Activated T-helper 2 cell treated with anti-CD3 and anti-CD28 coated beads, Interferon-gamma antibody, Interleukin-2, Interleukin-4, amounts not matched to agents 10 μg/mL and 5 μg/mL and 100 μg/mL, durations not matched to agents 14 hours and 24 hours and 36 hours (primary cell): ENCODE measurements at regions not wholly inside any gene's neighbourhood (a gene's known extent, or its start where the extent isn't known, plus 50 kb on each side); places are given as distances from the start of the nearest gene placed in this dataset.
"Not testable (repeated sequence)": the region's sequence is repeated elsewhere in the genome, so short reads cannot be mapped to it uniquely, and the experiment has no call there.

Source experiments
- DNase-seq: peaks from one replicate; pipeline ENCODE4 v3.0.0; 2021; ENCODE audit warnings: low spot score
- H3K27ac Mint-ChIP-seq: one replicate; pipeline ENCODE4 v1.8.0; 2021; ENCODE audit warnings: mixed read lengths
- H3K27me3 Mint-ChIP-seq: one replicate; pipeline ENCODE4 v1.8.0; 2021; ENCODE audit warnings: low read depth, mixed read lengths
- H3K36me3 Mint-ChIP-seq: one replicate; pipeline ENCODE4 v1.8.0; 2021; ENCODE audit warnings: low read depth, mixed read lengths
- H3K4me1 Mint-ChIP-seq: one replicate; pipeline ENCODE4 v1.8.0; 2021; ENCODE audit warnings: low read depth, mixed read lengths
- H3K4me3 Mint-ChIP-seq: one replicate; pipeline ENCODE4 v1.8.0; 2021; ENCODE audit warnings: low read depth, mild to moderate bottlenecking, moderate library complexity, mixed read lengths
- H3K9me3 Mint-ChIP-seq: one replicate; pipeline ENCODE4 v1.8.0; 2021; ENCODE audit warnings: mixed read lengths
- intact Hi-C: fragments of 100-400 bp; cut with micrococcal nuclease; formaldehyde crosslinking; loops from one replicate; pipeline ENCODE4 v1.15.1; 2023

DNA sequence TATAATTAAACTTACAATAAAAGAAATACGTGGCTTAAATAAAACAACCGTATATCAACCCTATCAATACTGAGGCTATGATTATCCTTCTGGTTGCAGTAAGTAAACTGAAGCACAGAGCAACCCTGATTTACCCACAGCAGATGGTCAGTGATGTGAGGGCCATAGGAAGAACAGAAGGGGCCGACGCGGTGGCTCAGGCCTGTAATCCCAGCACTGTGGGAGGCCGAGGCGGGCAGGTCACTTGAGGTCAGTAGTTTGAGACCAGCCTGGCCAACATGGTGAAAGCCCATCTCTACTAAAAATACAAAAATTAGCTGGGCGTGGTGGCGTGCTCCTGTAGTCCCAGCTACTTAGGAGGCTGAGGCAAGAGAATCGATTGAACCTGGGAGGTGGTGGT, 94.2 kb upstream of the SLC25A33 start:
- H3K27ac Mint-ChIP-seq, H3K4me1 Mint-ChIP-seq, H3K4me3 Mint-ChIP-seq, DNase-seq, intact Hi-C loops, H3K36me3 Mint-ChIP-seq, H3K9me3 Mint-ChIP-seq: not testable (repeated sequence)
- H3K27me3 Mint-ChIP-seq: peaks cover 11% of the 10 kb centered on the region

DNA sequence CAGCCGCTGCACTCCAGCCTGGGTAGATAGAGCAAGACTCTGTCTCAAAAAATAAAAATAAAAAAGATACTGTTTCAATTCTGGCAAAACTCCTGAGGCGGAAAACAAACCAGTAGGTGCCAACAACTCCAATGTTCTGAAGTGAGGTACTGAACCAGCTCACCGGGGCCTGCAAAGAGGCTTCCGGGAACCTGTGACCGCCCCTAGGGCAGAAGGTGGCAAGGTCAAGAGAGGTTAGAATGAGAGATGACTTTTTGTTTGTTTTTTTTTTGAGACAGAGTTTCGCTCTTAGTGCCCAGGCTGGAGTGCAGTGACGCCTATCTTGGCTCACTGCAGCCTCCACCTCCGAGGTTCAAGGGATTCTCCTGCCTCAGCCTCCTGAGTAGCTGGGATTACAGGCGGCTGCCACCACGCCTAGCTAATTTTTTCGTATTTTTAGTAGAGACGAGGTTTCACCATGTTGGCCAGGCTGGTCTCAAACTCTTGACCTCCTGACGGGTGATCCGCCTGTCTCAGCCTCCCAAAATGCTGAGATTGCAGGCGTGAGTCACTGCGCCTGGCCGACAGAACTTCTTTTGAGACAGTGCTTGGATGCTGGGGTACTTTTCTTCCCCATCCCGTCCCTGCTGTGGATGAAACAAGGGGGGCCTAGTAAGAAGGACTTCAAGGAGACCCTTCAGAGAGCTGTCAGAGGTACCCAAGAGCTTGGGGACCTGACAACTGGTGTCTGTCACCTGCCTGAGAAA, 91.9 kb upstream of the SLC25A33 start:
- intact Hi-C loops: no loop called here
- no peaks in the 10 kb centered on the region for H3K36me3 Mint-ChIP-seq
- no peak overlapping the region for H3K27ac Mint-ChIP-seq
- no peaks in the 10 kb centered on the region for H3K9me3 Mint-ChIP-seq
- no peaks in the 10 kb centered on the region for H3K4me1 Mint-ChIP-seq
- no peak for DNase-seq
- H3K4me3 Mint-ChIP-seq: no peak overlapping the region
- H3K27me3 Mint-ChIP-seq: peaks cover 12% of the 10 kb centered on the region

DNA sequence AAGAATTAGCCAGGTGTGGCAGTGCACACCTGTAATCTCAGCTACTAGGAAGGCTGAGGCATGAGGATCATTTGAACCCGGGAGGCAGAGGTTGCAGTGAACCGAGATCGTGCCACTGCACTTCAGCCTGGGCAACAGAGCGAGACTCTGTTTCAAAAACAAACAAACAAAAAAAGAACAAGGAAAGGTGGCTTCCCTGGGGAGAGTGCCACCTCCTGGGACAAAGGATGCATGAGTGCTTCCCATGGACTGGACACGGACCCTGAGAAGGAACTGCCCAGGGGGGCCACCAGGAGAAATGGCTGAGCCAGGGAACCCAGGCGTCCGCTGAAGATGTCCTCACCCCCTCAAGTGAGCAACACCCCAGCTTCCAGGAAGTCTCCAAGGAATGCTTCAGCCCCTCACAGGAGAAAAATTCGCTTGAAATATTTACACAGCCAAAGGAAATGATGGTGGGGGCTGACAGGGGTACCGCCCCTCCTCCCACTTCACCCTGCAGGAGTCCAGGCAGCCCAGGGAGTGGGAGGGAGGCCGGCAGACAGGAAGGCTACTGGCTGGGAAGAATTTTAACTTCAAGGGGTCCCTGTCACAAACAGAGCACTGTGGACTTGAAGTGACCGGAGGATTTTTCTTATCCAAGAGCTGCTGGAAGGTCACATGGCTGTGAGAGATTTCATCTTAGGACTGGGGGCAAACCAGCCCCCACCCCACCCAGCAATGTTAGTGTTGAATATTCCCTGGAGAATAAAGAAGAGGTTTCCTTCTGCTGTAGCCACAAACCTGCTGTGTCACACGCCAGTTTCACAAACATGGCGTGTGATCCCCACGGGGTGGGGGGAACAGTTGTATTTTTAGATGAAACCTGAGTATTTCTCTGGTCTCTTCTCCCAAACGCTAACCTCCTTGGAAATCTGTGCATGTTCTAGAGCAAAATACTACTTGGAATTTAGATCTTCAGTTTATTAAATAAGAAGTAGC, 90.8 kb upstream of the SLC25A33 start:
- no peak overlapping the region for H3K27ac Mint-ChIP-seq
- no peaks in the 10 kb centered on the region for H3K9me3 Mint-ChIP-seq
- no peak overlapping the region for H3K4me3 Mint-ChIP-seq
- intact Hi-C loops: no loop called here
- no peaks in the 10 kb centered on the region for H3K4me1 Mint-ChIP-seq
- DNase-seq: no peak
- peaks cover 6% of the 10 kb centered on the region for H3K27me3 Mint-ChIP-seq
- no peaks in the 10 kb centered on the region for H3K36me3 Mint-ChIP-seq

DNA sequence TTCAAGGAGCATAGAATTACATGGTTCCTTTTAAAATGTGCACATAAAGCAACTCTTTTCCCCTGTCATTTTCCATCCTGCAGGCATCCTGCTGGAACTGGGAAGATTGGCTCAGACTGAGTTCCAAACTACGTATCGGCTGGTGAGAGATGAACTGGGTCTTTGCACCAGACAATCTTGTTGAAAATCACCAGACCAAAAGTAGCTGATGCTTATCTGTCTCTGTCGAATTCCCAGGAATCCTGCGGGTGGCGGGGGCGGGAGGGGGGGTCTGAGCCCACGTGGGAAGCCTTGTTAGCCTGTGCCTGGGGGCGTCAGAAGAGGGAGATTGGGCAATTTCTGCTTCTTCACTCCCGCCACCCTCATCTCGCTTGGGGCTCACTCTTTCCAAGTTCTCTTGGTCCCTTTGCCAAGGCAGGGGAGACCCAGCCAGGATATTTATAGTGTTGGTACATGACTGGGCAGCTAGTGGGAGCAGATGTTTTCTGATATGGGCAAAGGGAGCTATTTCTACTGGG, 90.1 kb upstream of the SLC25A33 start:
- no peak for DNase-seq
- intact Hi-C loops: no loop called here
- no peak overlapping the region for H3K27ac Mint-ChIP-seq
- no peaks in the 10 kb centered on the region for H3K4me1 Mint-ChIP-seq
- peaks cover 6% of the 10 kb centered on the region for H3K27me3 Mint-ChIP-seq
- no peak overlapping the region for H3K4me3 Mint-ChIP-seq
- H3K36me3 Mint-ChIP-seq: no peaks in the 10 kb centered on the region
- H3K9me3 Mint-ChIP-seq: no peaks in the 10 kb centered on the region

DNA sequence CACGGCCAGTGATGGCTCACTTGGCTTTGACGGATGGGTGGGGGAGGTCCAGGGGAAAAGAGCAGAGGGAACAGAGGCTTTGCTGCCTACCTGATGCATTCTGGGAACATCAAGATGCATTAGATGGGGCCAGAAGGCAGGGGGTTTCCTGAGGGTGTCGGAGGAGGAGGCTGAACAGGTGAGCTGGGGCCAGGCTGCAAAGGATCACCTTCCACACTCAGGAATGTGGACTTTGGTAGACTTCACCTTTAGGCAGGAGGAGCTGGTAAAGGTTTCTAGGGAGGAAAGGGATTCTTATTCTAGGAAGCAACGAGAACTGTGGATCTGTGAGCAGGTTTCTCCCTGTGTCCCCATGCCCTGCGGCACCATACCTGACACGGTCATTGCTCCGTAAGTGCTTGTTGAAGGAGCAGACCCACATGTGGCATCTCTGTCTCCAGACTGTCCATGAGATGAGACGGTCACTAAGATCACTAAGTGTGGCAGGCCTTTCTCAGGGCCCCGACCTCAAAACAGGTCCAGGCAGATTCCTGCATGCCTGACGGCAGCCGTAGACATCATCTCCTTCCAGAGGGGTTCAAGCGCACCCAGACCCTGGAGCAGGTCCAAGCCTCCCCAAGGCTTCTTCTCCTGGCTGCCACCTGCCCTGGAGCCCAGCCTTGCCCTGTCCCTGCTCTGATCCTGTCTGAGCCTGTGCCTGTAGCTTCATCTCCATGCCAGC, 89.1 kb upstream of the SLC25A33 start:
- Mint-ChIP-seq H3K9me3 (no peaks in the 10 kb centered on the region), H3K4me3 (no peak overlapping the region), H3K27me3 (peaks cover 6% of the 10 kb centered on the region), H3K36me3 (no peaks in the 10 kb centered on the region), H3K4me1 (no peaks in the 10 kb centered on the region), H3K27ac (no peak overlapping the region)
- DNase-seq: no peak
- intact Hi-C loops: no loop called here

DNA sequence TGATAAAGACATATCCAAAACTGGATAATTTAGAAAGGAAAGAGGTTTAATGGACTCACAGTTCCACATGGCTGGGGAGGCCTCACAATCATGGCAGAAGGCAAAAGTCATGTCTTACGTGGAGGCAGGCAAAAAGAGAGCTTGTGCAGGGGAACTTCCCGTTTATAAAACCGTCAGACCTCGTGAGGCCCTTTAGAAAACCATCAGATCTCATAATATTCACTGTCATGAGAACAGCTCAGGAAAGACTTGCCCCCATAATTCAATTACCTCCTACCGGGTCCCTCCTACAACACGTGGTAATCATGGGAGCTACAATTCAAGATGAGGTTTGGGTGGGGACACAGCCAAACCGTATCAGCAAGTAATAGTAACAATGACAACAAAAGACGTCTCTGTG, 88.2 kb upstream of the SLC25A33 start:
- Mint-ChIP-seq H3K27me3 (peaks cover 6% of the 10 kb centered on the region), H3K27ac (no peak overlapping the region), H3K4me3 (no peak overlapping the region), H3K36me3 (no peaks in the 10 kb centered on the region), H3K4me1 (no peaks in the 10 kb centered on the region), H3K9me3 (no peaks in the 10 kb centered on the region)
- intact Hi-C loops: no loop called here
- no peak for DNase-seq

DNA sequence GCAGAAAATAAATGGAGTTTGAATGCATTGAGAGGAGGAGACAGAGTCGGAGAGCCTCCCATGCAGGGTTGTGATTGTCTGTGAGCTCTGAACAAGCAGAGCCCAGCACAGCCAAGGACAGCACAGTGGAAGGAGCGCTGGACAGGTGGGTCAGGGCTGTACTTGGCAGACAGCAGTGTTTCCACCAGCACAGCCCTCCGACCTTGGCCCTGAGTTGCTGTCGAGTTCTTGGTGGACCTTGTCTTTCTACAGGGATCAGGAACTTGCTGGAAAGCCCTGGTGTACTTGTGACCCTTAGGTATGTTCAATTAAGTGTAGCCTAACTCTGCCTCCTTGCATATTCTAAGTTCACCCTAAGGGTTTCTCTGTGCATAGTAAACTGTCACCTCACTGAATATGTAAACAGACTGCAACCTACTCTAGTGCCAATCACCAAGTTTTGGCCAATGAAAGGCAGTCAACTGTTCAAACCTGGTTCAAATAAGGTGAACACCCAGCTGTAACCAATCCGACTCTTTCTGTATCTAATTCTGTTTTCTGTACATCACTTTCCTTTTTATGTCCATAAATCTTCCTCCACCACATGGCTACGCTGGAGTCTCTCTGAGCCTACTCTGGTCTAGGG, 86.6 kb upstream of the SLC25A33 start:
- no peak overlapping the region for H3K4me3 Mint-ChIP-seq
- H3K9me3 Mint-ChIP-seq: no peaks in the 10 kb centered on the region
- H3K27me3 Mint-ChIP-seq: peaks cover 9% of the 10 kb centered on the region
- intact Hi-C loops: no loop called here
- no peaks in the 10 kb centered on the region for H3K4me1 Mint-ChIP-seq
- H3K36me3 Mint-ChIP-seq: no peaks in the 10 kb centered on the region
- DNase-seq: no peak
- H3K27ac Mint-ChIP-seq: no peak overlapping the region

DNA sequence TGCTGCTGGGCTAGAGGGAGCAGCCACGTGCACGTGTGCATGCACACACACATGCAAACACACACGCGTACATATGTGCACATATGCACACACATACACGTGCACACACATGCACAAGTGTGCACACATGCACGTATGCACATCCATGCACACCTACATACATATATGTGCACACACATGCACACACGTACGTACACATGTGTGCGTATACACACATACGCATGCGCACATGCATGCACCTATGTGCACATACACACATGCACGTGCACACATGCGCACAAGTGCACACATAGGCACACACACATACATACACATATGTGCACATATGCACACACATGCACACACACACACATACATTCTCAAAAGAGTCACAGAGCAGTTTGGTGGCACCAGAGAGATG, 85.9 kb upstream of the SLC25A33 start:
- intact Hi-C loops: no loop called here
- Mint-ChIP-seq H3K27me3 (peaks cover 9% of the 10 kb centered on the region), H3K4me1 (no peaks in the 10 kb centered on the region), H3K4me3 (no peak overlapping the region), H3K27ac (no peak overlapping the region), H3K36me3 (no peaks in the 10 kb centered on the region), H3K9me3 (no peaks in the 10 kb centered on the region)
- no peak for DNase-seq

DNA sequence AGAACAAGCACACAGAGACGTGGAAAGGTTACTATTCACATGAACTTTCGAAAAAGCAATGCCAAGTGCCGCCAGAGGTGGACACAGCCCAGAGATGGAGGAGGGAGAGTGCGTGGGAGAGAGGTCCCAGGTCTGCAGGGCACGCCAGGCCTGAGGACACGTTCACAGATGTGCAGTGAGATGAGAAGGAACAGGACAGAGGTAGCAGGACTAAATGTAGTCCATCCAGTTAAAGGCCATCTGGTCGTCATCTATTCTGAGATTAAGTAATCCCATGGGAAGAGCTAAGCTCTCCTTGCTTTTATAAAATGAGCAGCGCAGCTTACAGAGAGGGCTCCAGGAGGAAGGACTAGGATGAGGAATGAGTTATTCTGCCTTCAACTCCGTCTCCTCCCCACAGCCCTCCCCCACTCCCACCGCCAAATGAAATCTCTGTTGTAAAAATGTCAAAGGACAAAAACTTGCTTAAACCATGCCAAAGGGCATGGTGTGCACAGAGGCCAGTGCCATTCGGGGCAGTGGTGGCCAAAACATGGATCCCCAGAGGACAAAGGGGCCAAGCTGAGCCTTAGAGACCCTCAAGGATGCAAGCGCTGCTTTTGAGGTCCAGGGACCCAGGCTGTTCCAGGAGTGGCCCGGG, 85.4 kb upstream of the SLC25A33 start:
- Mint-ChIP-seq H3K9me3 (no peaks in the 10 kb centered on the region), H3K27ac (no peak overlapping the region), H3K4me1 (no peaks in the 10 kb centered on the region), H3K36me3 (no peaks in the 10 kb centered on the region), H3K27me3 (peaks cover 9% of the 10 kb centered on the region), H3K4me3 (no peak overlapping the region)
- DNase-seq: no peak
- intact Hi-C loops: no loop called here

DNA sequence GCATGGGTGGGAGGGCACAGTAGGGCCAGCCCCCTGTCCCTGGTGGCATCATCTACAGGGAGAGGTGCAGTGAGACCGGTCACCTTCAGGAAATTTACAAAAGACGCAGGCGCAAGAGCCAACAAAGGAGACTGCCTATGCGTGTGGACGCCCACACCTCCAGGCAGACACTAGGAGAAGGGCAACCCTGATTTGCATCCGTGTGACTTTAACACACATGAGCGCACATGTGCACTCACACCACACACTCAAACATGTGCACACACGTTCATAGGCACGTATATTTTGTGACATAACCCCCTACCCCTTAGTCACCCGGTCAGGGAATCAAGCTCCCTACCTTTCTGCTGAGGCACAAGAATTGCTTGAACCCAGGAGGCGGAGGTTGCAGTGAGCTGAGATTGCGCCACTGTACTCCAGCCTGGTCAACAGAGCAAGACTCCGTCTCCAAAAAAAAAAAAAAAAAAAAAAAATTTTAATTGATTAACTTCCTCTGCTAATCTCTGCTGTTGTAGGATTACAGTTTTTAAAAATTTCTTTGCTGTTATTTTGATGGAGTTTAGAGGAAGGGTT, 84.7 kb upstream of the SLC25A33 start:
- no peaks in the 10 kb centered on the region for H3K36me3 Mint-ChIP-seq
- H3K4me3 Mint-ChIP-seq: no peak overlapping the region
- no peak overlapping the region for H3K27ac Mint-ChIP-seq
- H3K9me3 Mint-ChIP-seq: no peaks in the 10 kb centered on the region
- intact Hi-C loops: loop anchor here (1.0 kb wide), 1 partner anchor 165 kb away; no protein-coding TSS in a partner anchor
- H3K27me3 Mint-ChIP-seq: peaks cover 9% of the 10 kb centered on the region
- H3K4me1 Mint-ChIP-seq: no peaks in the 10 kb centered on the region
- DNase-seq: no peak

DNA sequence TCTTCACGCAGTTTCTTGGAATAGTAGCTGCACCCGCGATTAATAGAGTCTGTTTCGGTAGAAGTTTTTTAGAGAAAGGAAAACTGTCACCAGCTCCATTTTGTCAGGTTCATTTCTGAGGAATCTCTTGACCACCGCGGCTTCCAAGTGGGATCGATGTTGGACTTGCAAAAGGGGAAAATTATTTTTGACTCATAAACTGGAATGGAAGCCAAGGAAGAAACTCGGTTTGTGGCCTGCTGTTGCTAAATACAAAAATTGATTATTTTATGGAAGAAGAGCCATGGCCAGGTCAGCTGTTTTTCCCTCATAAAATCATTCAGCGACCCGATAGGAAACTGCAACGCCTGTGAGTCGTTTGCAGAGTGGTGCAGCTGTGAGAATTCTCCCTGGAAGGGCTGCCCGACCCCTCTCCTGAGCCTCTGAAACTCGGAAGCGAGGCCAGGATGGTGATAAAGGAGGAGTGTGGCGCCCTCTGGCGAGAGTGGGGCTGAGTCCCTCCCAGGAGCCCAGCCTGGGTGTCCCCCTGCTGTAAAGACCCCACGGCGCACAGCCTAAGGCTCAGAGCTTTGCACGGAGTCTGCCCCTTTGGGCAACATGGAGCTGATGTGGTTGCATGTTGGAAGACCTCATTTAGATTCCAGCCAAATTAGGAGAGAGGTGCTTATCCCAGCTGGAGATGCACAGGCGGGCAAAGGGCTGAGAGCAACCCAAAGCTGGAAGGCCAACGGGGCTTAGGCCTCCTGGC, 83.6 kb upstream of the SLC25A33 start:
- peak; percentile 37 for DNase-seq
- intact Hi-C loops: loop anchor here (1.0 to 2.0 kb wide), 3 partner anchors 35 to 188 kb away; no protein-coding TSS in a partner anchor
- H3K36me3 Mint-ChIP-seq: no peaks in the 10 kb centered on the region
- H3K9me3 Mint-ChIP-seq: no peaks in the 10 kb centered on the region
- no peaks in the 10 kb centered on the region for H3K4me1 Mint-ChIP-seq
- no peak overlapping the region for H3K27ac Mint-ChIP-seq
- peaks cover 9% of the 10 kb centered on the region for H3K27me3 Mint-ChIP-seq
- H3K4me3 Mint-ChIP-seq: no peak overlapping the region
